ENCODE measurements at regions not wholly inside any gene's neighbourhood (a gene's known extent, or its start where the extent isn't known, plus 50 kb on each side); places are given as distances from the start of the nearest gene placed in this dataset.

DNA sequence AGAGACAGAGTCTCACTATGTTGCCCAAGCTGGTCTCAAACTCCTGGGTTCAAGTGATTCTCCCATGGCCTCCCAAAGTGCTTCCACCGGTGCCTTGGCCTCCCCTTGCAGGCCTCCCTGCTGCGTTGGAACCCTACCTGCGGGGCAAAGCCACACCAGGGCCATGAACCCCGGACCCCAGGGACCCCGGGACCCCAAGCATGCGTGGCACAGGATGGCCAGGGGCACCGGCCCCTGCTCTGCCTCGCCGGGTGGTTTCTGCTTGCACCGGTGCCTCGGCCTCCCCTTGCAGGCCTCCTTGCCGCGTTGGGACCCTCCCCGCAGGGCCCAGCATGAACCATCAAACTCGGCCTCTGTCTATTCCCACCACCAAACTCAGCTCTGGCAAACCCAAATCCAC lies 301.0 kb upstream of the NPVF start:
- TF ChIP-seq, protein P1, sequence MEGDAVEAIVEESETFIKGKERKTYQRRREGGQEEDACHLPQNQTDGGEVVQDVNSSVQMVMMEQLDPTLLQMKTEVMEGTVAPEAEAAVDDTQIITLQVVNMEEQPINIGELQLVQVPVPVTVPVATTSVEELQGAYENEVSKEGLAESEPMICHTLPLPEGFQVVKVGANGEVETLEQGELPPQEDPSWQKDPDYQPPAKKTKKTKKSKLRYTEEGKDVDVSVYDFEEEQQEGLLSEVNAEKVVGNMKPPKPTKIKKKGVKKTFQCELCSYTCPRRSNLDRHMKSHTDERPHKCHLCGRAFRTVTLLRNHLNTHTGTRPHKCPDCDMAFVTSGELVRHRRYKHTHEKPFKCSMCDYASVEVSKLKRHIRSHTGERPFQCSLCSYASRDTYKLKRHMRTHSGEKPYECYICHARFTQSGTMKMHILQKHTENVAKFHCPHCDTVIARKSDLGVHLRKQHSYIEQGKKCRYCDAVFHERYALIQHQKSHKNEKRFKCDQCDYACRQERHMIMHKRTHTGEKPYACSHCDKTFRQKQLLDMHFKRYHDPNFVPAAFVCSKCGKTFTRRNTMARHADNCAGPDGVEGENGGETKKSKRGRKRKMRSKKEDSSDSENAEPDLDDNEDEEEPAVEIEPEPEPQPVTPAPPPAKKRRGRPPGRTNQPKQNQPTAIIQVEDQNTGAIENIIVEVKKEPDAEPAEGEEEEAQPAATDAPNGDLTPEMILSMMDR (IDR thresholded peaks at IDR 0.05; ENCODE audit: low read depth, low read length): no peak
- TF ChIP-seq EZH2phosphoT487 (IDR thresholded peaks at IDR 0.05; ENCODE audit: low read depth): no peak

All from OCI-LY3 (cell line).